MG63 (cell line): ENCODE measurements at regions not wholly inside any gene's neighbourhood (a gene's known extent, or its start where the extent isn't known, plus 50 kb on each side); places are given as distances from the start of the nearest gene placed in this dataset.
"Not testable (repeated sequence)": the region's sequence is repeated elsewhere in the genome, so short reads cannot be mapped to it uniquely, and the experiment has no call there.

Source experiments
- DNase-seq: peaks from one replicate; pipeline ENCODE4 v3.0.0-alpha.2; 2020
- H3K27me3 ChIP-seq: fragments of 250-450 bp; sonication (Bioruptor Pico); 2 replicates; pipeline ENCODE4 v1.5.1; 2020; ENCODE audit warnings: mild to moderate bottlenecking, moderate library complexity
- H3K36me3 ChIP-seq: fragments of 250-450 bp; sonication (Bioruptor Pico); 2 replicates; pipeline ENCODE4 v1.5.1; 2020; ENCODE audit warnings: mild to moderate bottlenecking, moderate library complexity
- H3K4me3 ChIP-seq: fragments of 250-450 bp; sonication (Bioruptor Pico); 2 replicates; pipeline ENCODE4 v1.5.1; 2020; ENCODE audit warnings: mild to moderate bottlenecking, moderate library complexity
- H3K9me3 ChIP-seq: fragments of 250-450 bp; sonication (Bioruptor Pico); 2 replicates; pipeline ENCODE4 v1.5.1; 2020; ENCODE audit warnings: mild to moderate bottlenecking, moderate library complexity

DNA sequence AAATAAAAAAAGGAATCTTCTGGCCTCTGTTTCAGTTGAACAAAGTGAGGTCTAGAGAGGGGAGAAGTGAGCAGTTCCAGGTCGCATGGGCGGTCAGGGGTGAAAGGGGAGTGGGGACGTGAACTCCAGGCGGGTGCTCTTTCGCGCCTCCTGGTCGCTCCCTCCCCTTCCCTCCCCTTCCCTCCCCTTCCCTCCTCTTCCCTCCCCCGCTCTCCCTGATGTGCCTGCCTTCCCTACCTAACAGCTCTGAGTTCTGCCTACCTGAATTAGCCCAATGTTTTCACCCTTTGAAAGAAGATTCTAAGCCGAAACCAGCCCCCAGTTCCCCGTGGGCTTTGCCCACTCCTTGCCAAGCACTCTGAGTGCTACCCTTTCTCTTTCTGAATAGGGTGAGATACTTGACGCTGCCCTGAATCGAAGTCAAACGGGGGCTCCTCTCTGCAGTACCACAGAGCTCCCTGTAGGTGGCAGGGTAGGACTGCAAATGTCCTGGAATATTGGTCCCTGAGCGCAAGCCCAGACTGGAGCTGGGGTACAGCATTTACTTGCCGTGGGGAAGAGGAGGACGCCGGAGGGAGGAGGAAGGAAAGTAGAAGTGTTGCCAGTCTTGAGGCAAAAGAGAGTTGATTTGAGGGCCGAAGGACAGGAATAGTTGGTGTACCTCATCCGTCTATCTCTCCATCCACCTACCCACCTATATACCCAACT lies 214.4 kb downstream of the NPIPA7 start:
- DNase-seq, result peak; percentile 25
- H3K27me3 ChIP-seq, H3K4me3 ChIP-seq, H3K36me3 ChIP-seq, H3K9me3 ChIP-seq: not testable (repeated sequence)

GRCh38 chr16:16595029-16595718 lies 216.2 kb downstream of the NPIPA7 start:
- not testable (repeated sequence) for H3K36me3 ChIP-seq, DNase-seq, H3K4me3 ChIP-seq, H3K9me3 ChIP-seq, H3K27me3 ChIP-seq

DNA sequence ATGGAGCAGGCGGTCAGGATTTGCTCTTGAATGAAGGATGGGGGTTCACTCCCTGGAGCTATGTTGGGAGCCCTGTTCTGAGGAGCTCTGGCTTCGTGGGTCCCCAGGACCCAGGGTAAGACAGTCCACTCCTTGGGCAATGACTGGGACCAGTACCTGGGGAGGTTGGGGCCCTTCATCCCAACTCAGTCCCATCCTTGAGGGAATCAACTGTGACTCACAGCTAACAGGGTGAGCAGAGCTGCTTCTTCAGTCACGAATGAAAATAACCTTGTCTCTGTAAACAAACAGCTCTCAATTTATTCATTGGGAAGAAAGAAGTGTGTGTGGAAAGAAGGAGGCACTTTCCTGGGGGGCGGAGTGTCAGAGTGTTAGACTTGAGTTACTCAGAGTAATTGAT lies 222.3 kb downstream of the NPIPA7 start:
- DNase-seq, H3K4me3 ChIP-seq, H3K27me3 ChIP-seq, H3K9me3 ChIP-seq, H3K36me3 ChIP-seq: not testable (repeated sequence)

- not testable (repeated sequence) for H3K36me3 ChIP-seq, DNase-seq, H3K4me3 ChIP-seq, H3K27me3 ChIP-seq, H3K9me3 ChIP-seq
Observed at GRCh38 chr16:16607401-16608082, 228.6 kb downstream of the NPIPA7 start.

GRCh38 chr16:16609627-16610026 lies 230.7 kb downstream of the NPIPA7 start:
- H3K4me3 ChIP-seq, DNase-seq, H3K27me3 ChIP-seq, H3K36me3 ChIP-seq, H3K9me3 ChIP-seq: not testable (repeated sequence)

- DNase-seq, H3K4me3 ChIP-seq, H3K27me3 ChIP-seq, H3K9me3 ChIP-seq, H3K36me3 ChIP-seq: not testable (repeated sequence)
Observed at GRCh38 chr16:16610389-16610967, 231.5 kb downstream of the NPIPA7 start.

- not testable (repeated sequence) for H3K9me3 ChIP-seq, H3K4me3 ChIP-seq, H3K36me3 ChIP-seq, H3K27me3 ChIP-seq, DNase-seq
Observed at GRCh38 chr16:16613212-16613611, 234.3 kb downstream of the NPIPA7 start.

DNA sequence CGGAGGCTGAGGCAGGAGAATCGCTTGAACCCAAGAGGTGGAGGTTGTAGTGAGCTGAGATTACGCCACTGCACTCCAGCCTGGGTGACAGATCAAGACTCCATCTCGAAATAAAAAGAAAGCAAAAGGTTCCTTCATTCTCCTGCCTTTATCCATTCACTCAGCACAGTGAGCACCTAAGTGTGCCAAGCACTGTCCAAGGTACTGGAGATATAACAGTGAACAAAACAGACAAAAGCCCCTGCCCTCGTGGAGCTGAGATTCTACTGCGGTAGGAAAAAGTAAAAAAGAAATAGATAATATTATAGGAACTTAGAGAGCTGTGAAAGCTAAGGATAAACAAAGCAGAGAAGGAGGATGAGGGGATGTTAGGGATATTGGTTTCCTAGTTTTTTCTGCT lies 235.5 kb downstream of the NPIPA7 start:
- DNase-seq, H3K4me3 ChIP-seq, H3K9me3 ChIP-seq: not testable (repeated sequence)

GRCh38 chr16:16618963-16619465 lies 240.1 kb downstream of the NPIPA7 start:
- H3K36me3 ChIP-seq, H3K27me3 ChIP-seq, H3K4me3 ChIP-seq, H3K9me3 ChIP-seq, DNase-seq: not testable (repeated sequence)

More for the DNA sequence above, 235.5 kb downstream of the NPIPA7 start:
- not testable (repeated sequence) for H3K36me3 ChIP-seq, H3K27me3 ChIP-seq

DNA sequence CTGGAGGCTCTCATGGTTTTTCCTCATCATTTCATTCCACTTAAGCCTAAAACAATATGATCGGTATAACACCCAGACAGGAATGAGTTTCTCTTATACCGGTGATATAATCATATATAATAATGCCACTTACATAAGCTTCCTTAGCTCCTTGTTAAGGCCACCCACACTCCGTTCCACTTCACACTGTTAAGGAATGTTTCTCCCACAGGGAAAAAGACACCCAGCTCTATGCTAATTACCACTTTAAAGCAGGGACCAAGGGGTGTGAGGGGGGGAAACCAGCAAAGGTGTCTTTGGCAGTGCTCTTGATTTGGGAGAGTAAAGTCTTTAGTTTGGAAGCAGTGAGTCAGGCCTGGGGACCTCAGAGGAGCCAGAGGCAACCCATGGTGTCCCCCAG lies 245.4 kb downstream of the NPIPA7 start:
- not testable (repeated sequence) for H3K4me3 ChIP-seq, H3K27me3 ChIP-seq, DNase-seq, H3K9me3 ChIP-seq, H3K36me3 ChIP-seq

GRCh38 chr16:16625140-16625539 lies 246.2 kb downstream of the NPIPA7 start:
- not testable (repeated sequence) for H3K9me3 ChIP-seq, H3K4me3 ChIP-seq, DNase-seq, H3K36me3 ChIP-seq, H3K27me3 ChIP-seq

DNA sequence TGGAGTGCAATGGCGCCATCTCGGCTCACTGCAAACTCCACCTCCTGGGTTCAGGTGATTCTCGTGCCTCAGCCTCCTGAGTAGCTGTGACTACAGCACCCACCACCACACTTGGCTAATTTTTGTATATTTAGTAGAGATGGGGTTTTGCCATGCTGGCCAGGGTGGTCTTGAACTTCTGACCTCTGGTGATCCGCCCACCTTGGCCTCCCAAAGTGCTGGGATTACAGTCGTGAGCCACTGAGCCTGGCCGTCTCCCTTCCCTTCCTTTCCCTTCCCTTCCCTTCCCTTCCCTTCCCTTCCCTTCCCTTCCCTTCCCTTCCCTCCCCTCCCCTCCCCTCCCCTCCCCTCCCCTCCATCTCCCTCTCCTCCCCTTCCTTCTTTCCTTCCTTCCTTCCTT lies 248.9 kb downstream of the NPIPA7 start:
- H3K27me3 ChIP-seq, DNase-seq, H3K4me3 ChIP-seq: not testable (repeated sequence)

GRCh38 chr16:16638231-16638630 lies 259.3 kb downstream of the NPIPA7 start:
- H3K36me3 ChIP-seq, H3K4me3 ChIP-seq, DNase-seq, H3K9me3 ChIP-seq: not testable (repeated sequence)
- H3K27me3 ChIP-seq, result peaks cover 10% of the 10 kb centered on the region

More for the DNA sequence above, 248.9 kb downstream of the NPIPA7 start:
- not testable (repeated sequence) for H3K9me3 ChIP-seq, H3K36me3 ChIP-seq

DNA sequence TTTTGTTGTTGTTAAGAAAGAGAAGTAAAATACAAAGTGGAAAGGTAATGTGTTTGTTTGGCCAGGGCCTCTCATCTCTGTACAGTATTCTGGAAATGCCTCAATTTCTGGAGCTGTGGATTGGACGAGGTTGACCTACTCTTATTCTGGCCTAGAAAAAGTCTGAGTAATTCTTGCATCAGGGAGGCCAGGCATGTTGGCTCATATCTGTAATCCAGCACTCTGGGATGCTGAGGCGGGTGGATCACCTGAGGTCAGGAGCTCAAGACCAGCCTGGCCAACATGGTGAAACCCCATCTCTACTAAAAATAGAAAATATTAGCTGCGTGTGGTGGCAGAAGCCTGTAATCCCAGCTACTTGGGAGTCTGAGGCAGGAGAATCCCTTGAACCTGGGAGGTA lies 259.8 kb downstream of the NPIPA7 start:
- not testable (repeated sequence) for DNase-seq, H3K27me3 ChIP-seq, H3K36me3 ChIP-seq, H3K4me3 ChIP-seq, H3K9me3 ChIP-seq

DNA sequence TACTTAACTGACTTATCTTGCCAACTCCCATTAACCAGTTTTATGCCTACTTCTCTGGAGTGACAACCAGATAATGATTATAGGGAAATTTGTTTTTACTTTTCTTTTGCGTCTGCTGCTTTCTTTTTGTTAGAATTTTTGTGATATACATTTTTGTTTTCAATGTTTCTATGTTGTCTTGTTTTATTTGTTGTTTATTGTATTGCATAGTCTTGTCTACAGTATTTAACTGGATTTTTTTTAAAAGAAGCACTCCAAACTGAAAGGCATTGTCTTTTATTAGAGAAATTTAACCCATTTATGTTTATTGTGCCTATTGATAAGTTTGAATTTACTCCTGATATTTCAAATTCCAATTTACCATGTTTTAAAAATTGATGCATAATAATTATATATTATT lies 264.9 kb downstream of the NPIPA7 start:
- H3K4me3 ChIP-seq, H3K9me3 ChIP-seq, H3K36me3 ChIP-seq, DNase-seq, H3K27me3 ChIP-seq: not testable (repeated sequence)

DNA sequence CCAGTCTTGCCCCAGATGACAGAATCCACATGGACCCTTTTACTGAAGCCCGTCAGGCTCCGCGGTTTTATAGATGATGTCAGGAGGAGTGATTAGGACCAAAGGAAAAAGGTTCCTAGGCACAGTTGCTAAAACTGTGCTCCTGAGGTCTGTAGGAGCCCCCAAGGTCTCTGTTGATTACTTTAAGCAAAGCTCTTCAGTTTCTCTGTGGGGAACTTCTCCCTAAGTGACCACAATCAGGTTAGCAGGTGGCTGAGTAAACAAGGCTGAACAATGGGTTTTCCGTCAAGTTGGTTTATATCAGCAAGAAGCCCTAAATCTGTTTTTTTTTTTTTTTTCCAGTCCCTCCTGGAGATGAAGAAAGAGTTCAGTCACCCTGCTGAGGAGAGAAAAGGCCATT lies 269.1 kb downstream of the NPIPA7 start:
- not testable (repeated sequence) for H3K9me3 ChIP-seq, H3K36me3 ChIP-seq, H3K27me3 ChIP-seq, H3K4me3 ChIP-seq, DNase-seq

GRCh38 chr16:16672180-16672812 lies 293.4 kb downstream of the NPIPA7 start:
- H3K4me3 ChIP-seq, H3K9me3 ChIP-seq, DNase-seq, H3K36me3 ChIP-seq, H3K27me3 ChIP-seq: not testable (repeated sequence)
